GM23338 (cell line): ENCODE measurements at regions not wholly inside any gene's neighbourhood (a gene's known extent, or its start where the extent isn't known, plus 50 kb on each side); places are given as distances from the start of the nearest gene placed in this dataset.

Source experiments
- ATAC-seq: fragments of 200-7000 bp; cut with Tn5 transposase; 3 replicates; pipeline ENCODE4 v1.9.1; 2020
- DNase-seq: peaks from one replicate; pipeline ENCODE4 v3.0.0-alpha.2; 2015; ENCODE audit warnings: low spot score
- H2AFZ ChIP-seq: fragments of 200-600 bp; sonication (generic); 2 replicates; pipeline ENCODE4 v1.8.0; 2016; ENCODE audit warnings: antibody characterized with exemption, mild to moderate bottlenecking, moderate library complexity
- H3F3A ChIP-seq: fragments of 200-600 bp; sonication (generic); replicated peaks from 2 replicates; pipeline ENCODE4 v1.8.0; 2017; ENCODE audit warnings: antibody characterized with exemption, mixed run types, low read depth
- H3K27ac ChIP-seq: fragments of 200-600 bp; sonication (generic); 2 replicates; pipeline ENCODE4 v1.6.1; 2016; ENCODE audit warnings: low read depth
- H3K27me3 ChIP-seq: fragments of 200-600 bp; sonication (generic); 2 replicates; pipeline ENCODE4 v1.8.0; 2016; ENCODE audit warnings: mild to moderate bottlenecking, mixed run types, moderate library complexity; ENCODE audit not compliant: insufficient read depth
- H3K36me3 ChIP-seq: fragments of 200-600 bp; sonication (generic); 2 replicates; pipeline ENCODE4 v1.8.0; 2016; ENCODE audit warnings: mild to moderate bottlenecking; ENCODE audit not compliant: insufficient read depth
- H3K4me1 ChIP-seq: fragments of 200-600 bp; sonication (generic); 2 replicates; pipeline ENCODE4 v1.8.0; 2016; ENCODE audit warnings: mild to moderate bottlenecking, moderate library complexity; ENCODE audit not compliant: insufficient read depth
- H3K4me2 ChIP-seq: fragments of 200-600 bp; sonication (generic); 2 replicates; pipeline ENCODE4 v1.7.1; 2017; ENCODE audit warnings: mixed run types
- H3K4me3 ChIP-seq: fragments of 200-600 bp; sonication (generic); 2 replicates; pipeline ENCODE4 v1.6.1; 2016; ENCODE audit warnings: mixed run types
- H3K79me2 ChIP-seq: fragments of 200-600 bp; sonication (generic); replicated peaks from 2 replicates; pipeline ENCODE4 v1.8.0; 2017; ENCODE audit warnings: mild to moderate bottlenecking; ENCODE audit not compliant: insufficient read depth
- H3K9me2 ChIP-seq: fragments of 200-600 bp; sonication (generic); 2 replicates; pipeline ENCODE4 v1.8.0; 2017; ENCODE audit not compliant: insufficient read depth
- H4K20me1 ChIP-seq: fragments of 200-600 bp; sonication (generic); replicated peaks from 2 replicates; pipeline ENCODE4 v1.8.0; 2017; ENCODE audit warnings: mild to moderate bottlenecking; ENCODE audit not compliant: insufficient read depth
- H3K27ac Mint-ChIP-seq: 2 replicates; pipeline ENCODE4 v1.8.0; 2020; ENCODE audit warnings: inconsistent platforms, mild to moderate bottlenecking, moderate library complexity, mixed read lengths
- H3K27me3 Mint-ChIP-seq: 3 replicates; pipeline ENCODE4 v1.8.0; 2022; ENCODE audit warnings: low read depth, mild to moderate bottlenecking, moderate library complexity, mixed read lengths, inconsistent platforms; ENCODE audit not compliant: insufficient read depth, poor library complexity
- H3K36me3 Mint-ChIP-seq: 3 replicates; pipeline ENCODE4 v1.8.0; 2021; ENCODE audit warnings: low read depth, mild to moderate bottlenecking, inconsistent platforms, moderate library complexity, mixed read lengths
- H3K4me1 Mint-ChIP-seq: 3 replicates; pipeline ENCODE4 v1.8.0; 2020; ENCODE audit warnings: mild to moderate bottlenecking, inconsistent platforms, mixed read lengths
- H3K4me3 Mint-ChIP-seq: 3 replicates; pipeline ENCODE4 v1.8.0; 2021; ENCODE audit warnings: moderate library complexity, mild to moderate bottlenecking, inconsistent platforms, mixed read lengths
- H3K9me3 Mint-ChIP-seq: 3 replicates; pipeline ENCODE4 v1.8.0; 2020; ENCODE audit warnings: moderate library complexity, mild to moderate bottlenecking, inconsistent platforms, mixed read lengths
- EZH2phosphoT487 ChIP-seq: fragments of 200-600 bp; sonication (generic); IDR thresholded peaks from one replicate; pipeline ENCODE4 v1.8.1; 2018; ENCODE audit warnings: antibody characterized with exemption; ENCODE audit not compliant: unreplicated experiment
- JUNB ChIP-seq: IDR thresholded peaks from one replicate; pipeline ENCODE4 v1.6.1; 2016; ENCODE audit warnings: antibody characterized with exemption; ENCODE audit not compliant: unreplicated experiment
- NANOG ChIP-seq: IDR thresholded peaks from 2 replicates; pipeline ENCODE4 v1.6.1; 2016; ENCODE audit warnings: antibody characterized with exemption, borderline replicate concordance
- REST ChIP-seq: IDR thresholded peaks from one replicate; pipeline ENCODE4 v1.6.1; 2018; ENCODE audit warnings: antibody characterized with exemption; ENCODE audit not compliant: unreplicated experiment
- ZNF331 ChIP-seq: fragments of 250-450 bp; sonication (Bioruptor Pico); IDR thresholded peaks from 2 replicates; pipeline ENCODE4 v1.5.0; 2020; ENCODE audit warnings: low read depth, mild to moderate bottlenecking, moderate library complexity
- ZNF462 ChIP-seq: fragments of 250-450 bp; sonication (Bioruptor Pico); IDR thresholded peaks from 2 replicates; pipeline ENCODE4 v1.5.0; 2020; ENCODE audit warnings: mild to moderate bottlenecking, moderate library complexity

GRCh38 chr15:53458736-53459135, 300.7 kb downstream of the WDR72 start (continued):
- TF ChIP-seq ZNF462, result no peak
- no peak for TF ChIP-seq JUNB
- no peak for TF ChIP-seq EZH2phosphoT487

- Histone ChIP-seq H3K36me3 (no peaks in the 10 kb centered on the region), H4K20me1 (no peaks in the 10 kb centered on the region), H3K27ac (no peak overlapping the region), H3F3A (no peaks in the 10 kb centered on the region), H2AFZ (no peak overlapping the region), H3K79me2 (no peaks in the 10 kb centered on the region), H3K27me3 (no peaks in the 10 kb centered on the region), H3K4me3 (no peak overlapping the region), H3K4me1 (no peaks in the 10 kb centered on the region), H3K4me2 (no peak overlapping the region), H3K9me2 (no peaks in the 10 kb centered on the region)
- no peaks in the 10 kb centered on the region for H3K27me3 Mint-ChIP-seq
- DNase-seq, result no peak
- H3K36me3 Mint-ChIP-seq, result no peaks in the 10 kb centered on the region
- H3K27ac Mint-ChIP-seq, result no peak overlapping the region
- ATAC-seq, result no peak; the same call in 2 of the 3 replicates
- H3K9me3 Mint-ChIP-seq, result no peaks in the 10 kb centered on the region; the same call in 2 of the 3 replicates
- H3K4me3 Mint-ChIP-seq, result no peak overlapping the region
- H3K4me1 Mint-ChIP-seq, result peaks cover 14% of the 10 kb centered on the region
- TF ChIP-seq ZNF331 (no peak), ZNF462 (no peak), REST (no peak), NANOG (no peak), EZH2phosphoT487 (no peak)
These were observed 302.0 kb downstream of the WDR72 start for GRCh38 chr15:53457479-53457878.
